Spinal cord (tissue), 9 donors: ENCODE measurements at regions not wholly inside any gene's neighbourhood (a gene's known extent, or its start where the extent isn't known, plus 50 kb on each side); places are given as distances from the start of the nearest gene placed in this dataset.

Experiments
- DNase-seq, 6 donors: peaks; one replicate each; pipeline versions ENCODE4 v3.0.0 to v3.0.0-alpha.2; 2013 to 2015; ENCODE audit warnings: low spot score in 6 of 6, low read depth in 4 of 6
- H3K27ac ChIP-seq: one replicate; pipeline ENCODE4 v1.5.1; 2013; ENCODE audit warnings: low read depth, low read length, control low read depth
- H3K27me3 ChIP-seq: one replicate; pipeline ENCODE4 v1.6.1; 2013; ENCODE audit warnings: low read length; ENCODE audit not compliant: control insufficient read depth, insufficient read depth
- H3K36me3 ChIP-seq: one replicate; pipeline ENCODE4 v1.6.1; 2013; ENCODE audit warnings: low read length; ENCODE audit not compliant: control insufficient read depth, insufficient read depth
- H3K4me1 ChIP-seq: one replicate; pipeline ENCODE4 v1.6.1; 2013; ENCODE audit warnings: low read length; ENCODE audit not compliant: control insufficient read depth, insufficient read depth
- H3K4me3 ChIP-seq: one replicate; pipeline ENCODE4 v1.5.1; 2013; ENCODE audit warnings: low read depth, low read length, control low read depth
- H3K9me3 ChIP-seq: one replicate; pipeline ENCODE4 v1.6.1; 2013; ENCODE audit warnings: low read length; ENCODE audit not compliant: control insufficient read depth, insufficient read depth
- WGBS: methylation state at CpG from one replicate; pipeline ENCODE4 v1.1.5; 2013; ENCODE audit warnings: missing lambda C conversion rate; ENCODE audit not compliant: insufficient coverage; 5-methylcytosine and 5-hydroxymethylcytosine counted together
- donor health status: healthy.

- DNase-seq, result peak in 2 of 6 donors; percentile 11 to 83
- H3K36me3 ChIP-seq, result no peaks in the 10 kb centered on the region
- no peaks in the 10 kb centered on the region for H3K9me3 ChIP-seq
- 39% methylated on average over 5 of the region's 11 CpGs for WGBS
- H3K4me1 ChIP-seq, result no peaks in the 10 kb centered on the region
- no peak overlapping the region for H3K4me3 ChIP-seq
- peak overlapping the region; percentile 65 for H3K27ac ChIP-seq
- no peaks in the 10 kb centered on the region for H3K27me3 ChIP-seq
Measured at GRCh38 chr9:87255431-87256155, 242.1 kb upstream of the DAPK1 start.

GRCh38 chr9:87256973-87257372 lies 240.7 kb upstream of the DAPK1 start:
- H3K4me1 ChIP-seq, result no peaks in the 10 kb centered on the region
- DNase-seq, result peak in 1 of 6 donors; percentile 28
- H3K27ac ChIP-seq, result no peak overlapping the region
- no peaks in the 10 kb centered on the region for H3K9me3 ChIP-seq
- no peaks in the 10 kb centered on the region for H3K36me3 ChIP-seq
- H3K27me3 ChIP-seq, result no peaks in the 10 kb centered on the region
- H3K4me3 ChIP-seq, result no peak overlapping the region

- H3K9me3 ChIP-seq, result no peaks in the 10 kb centered on the region
- no peak overlapping the region for H3K4me3 ChIP-seq
- H3K27ac ChIP-seq, result peak overlapping the region; percentile 64
- H3K4me1 ChIP-seq, result no peaks in the 10 kb centered on the region
- DNase-seq, result peak in 2 of 6 donors; percentile 49 to 53
- no peaks in the 10 kb centered on the region for H3K36me3 ChIP-seq
- WGBS, result 80% methylated on average over 14 of the region's 20 CpGs
- H3K27me3 ChIP-seq, result no peaks in the 10 kb centered on the region
Measured at GRCh38 chr9:87259543-87260518, 237.8 kb upstream of the DAPK1 start.

GRCh38 chr9:87263291-87263690 lies 234.4 kb upstream of the DAPK1 start:
- DNase-seq, result no peak
- no peaks in the 10 kb centered on the region for H3K27me3 ChIP-seq
- WGBS, result 74% methylated on average over 9 of the region's 9 CpGs
- H3K36me3 ChIP-seq, result no peaks in the 10 kb centered on the region
- H3K4me3 ChIP-seq, result no peak overlapping the region
- no peaks in the 10 kb centered on the region for H3K4me1 ChIP-seq
- no peaks in the 10 kb centered on the region for H3K9me3 ChIP-seq
- H3K27ac ChIP-seq, result no peak overlapping the region

- DNase-seq, result no peak
- Histone ChIP-seq H3K27me3 (no peaks in the 10 kb centered on the region), H3K9me3 (no peaks in the 10 kb centered on the region), H3K27ac (no peak overlapping the region), H3K36me3 (no peaks in the 10 kb centered on the region), H3K4me3 (no peak overlapping the region), H3K4me1 (peaks cover 5% of the 10 kb centered on the region)
- no CpG with 5 or more reads among the region's 1 CpG for WGBS
Measured at GRCh38 chr9:87266697-87267096, 231.0 kb upstream of the DAPK1 start.

- Histone ChIP-seq H3K9me3 (no peaks in the 10 kb centered on the region), H3K4me3 (no peak overlapping the region), H3K36me3 (no peaks in the 10 kb centered on the region), H3K27ac (no peak overlapping the region), H3K27me3 (no peaks in the 10 kb centered on the region), H3K4me1 (peaks cover 5% of the 10 kb centered on the region)
- WGBS, result 90% methylated on average over 14 of the region's 15 CpGs
- DNase-seq, result no peak
Measured at GRCh38 chr9:87267251-87268070, 230.2 kb upstream of the DAPK1 start.

- Histone ChIP-seq H3K27ac (peak overlapping the region; percentile 78), H3K4me3 (no peak overlapping the region), H3K36me3 (no peaks in the 10 kb centered on the region), H3K4me1 (peaks cover 5% of the 10 kb centered on the region), H3K9me3 (no peaks in the 10 kb centered on the region), H3K27me3 (no peaks in the 10 kb centered on the region)
- DNase-seq, result no peak
- WGBS, result no CpG with 5 or more reads among the region's 7 CpGs
Measured at GRCh38 chr9:87269296-87270176, 228.1 kb upstream of the DAPK1 start.

- Histone ChIP-seq H3K4me1 (peaks cover 5% of the 10 kb centered on the region), H3K27ac (peak overlapping the region; percentile 78), H3K9me3 (no peaks in the 10 kb centered on the region), H3K4me3 (no peak overlapping the region), H3K27me3 (no peaks in the 10 kb centered on the region), H3K36me3 (no peaks in the 10 kb centered on the region)
- DNase-seq, result peak in 2 of 6 donors; percentile 64 to 69
- WGBS, result 0% methylated on average over 2 of the region's 16 CpGs
Measured at GRCh38 chr9:87270221-87270847, 227.3 kb upstream of the DAPK1 start.
